Stimulated activated naive CD8-positive, alpha-beta T cell treated with anti-CD3 and anti-CD28 coated beads, Interleukin-15, Interleukin-2, amounts not matched to agents 100 U/mL and 50 U/mL, for 24 hours (primary cell): ENCODE measurements at regions not wholly inside any gene's neighbourhood (a gene's known extent, or its start where the extent isn't known, plus 50 kb on each side); places are given as distances from the start of the nearest gene placed in this dataset.

ENCODE experiments used
- ATAC-seq: fragments of 150-1000 bp; cut with Tn5 transposase; one replicate; pipeline ENCODE4 v1.10.0; 2021
- DNase-seq: peaks from one replicate; pipeline ENCODE4 v3.0.0; 2021

- no peak for DNase-seq
These were observed 752.5 kb upstream of the SGCG start for GRCh38 chr13:22428188-22428828.

DNA sequence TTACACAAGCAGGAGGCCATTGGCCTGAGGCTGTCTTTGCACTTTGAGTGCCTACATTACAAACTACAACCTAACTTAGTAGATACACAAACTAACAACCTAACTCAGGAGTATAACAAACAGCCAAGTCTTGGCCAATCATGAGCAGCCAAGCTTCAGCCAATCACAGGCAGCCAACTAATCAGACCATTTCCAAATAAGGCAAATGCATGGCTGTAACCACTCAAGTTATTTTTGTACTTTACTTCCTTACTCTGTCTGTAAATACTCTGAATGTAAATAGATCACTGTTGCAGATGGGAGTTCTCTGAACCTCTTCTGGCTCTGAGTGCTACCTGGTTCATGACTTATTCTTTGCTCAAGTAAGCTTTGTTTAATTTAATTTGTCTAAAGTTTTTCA is 748.1 kb upstream of the SGCG start:
- ATAC-seq: no peak
- DNase-seq: no peak

More at GRCh38 chr13:22428188-22428828, 752.5 kb upstream of the SGCG start:
- no peak for ATAC-seq

DNA sequence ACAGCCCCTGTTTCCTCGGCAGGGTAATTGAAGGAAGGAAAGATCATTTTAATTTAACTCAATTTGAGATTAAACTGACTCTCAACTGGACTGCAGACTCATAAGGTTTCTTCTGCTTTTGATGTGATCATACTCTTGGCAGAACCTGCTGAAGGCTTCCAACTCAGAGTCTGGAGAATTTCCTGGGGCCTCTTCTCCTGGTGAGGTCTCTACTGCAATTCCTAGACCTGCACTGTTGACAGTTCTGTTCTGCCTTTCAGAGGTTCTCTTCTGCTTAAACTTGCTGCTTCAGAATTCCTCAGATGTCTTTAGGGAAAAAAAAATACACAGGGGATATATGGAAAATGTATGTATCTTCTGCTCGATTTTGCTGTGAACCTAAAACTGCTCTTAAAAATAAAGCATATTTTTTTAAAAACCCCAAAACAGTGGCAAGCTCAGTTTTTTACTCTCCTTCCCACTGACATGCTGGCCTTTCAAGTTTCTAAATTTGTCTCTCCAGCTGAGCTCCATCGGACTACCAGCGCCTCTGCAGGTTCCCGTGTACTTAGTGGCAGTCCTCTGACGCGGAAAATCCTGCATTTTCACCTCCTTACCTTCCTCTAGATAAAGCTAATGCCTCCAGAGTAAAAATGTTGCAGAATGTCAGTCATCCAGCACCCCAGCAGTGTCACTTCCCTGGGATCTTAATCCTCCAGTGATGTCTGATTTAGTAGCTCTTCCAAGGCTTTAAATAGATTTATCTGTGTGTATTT is 733.5 kb upstream of the SGCG start:
- ATAC-seq (no peak), DNase-seq (no peak)

GRCh38 chr13:22449251-22449650 is 731.5 kb upstream of the SGCG start:
- no peak for ATAC-seq
- no peak for DNase-seq

DNA sequence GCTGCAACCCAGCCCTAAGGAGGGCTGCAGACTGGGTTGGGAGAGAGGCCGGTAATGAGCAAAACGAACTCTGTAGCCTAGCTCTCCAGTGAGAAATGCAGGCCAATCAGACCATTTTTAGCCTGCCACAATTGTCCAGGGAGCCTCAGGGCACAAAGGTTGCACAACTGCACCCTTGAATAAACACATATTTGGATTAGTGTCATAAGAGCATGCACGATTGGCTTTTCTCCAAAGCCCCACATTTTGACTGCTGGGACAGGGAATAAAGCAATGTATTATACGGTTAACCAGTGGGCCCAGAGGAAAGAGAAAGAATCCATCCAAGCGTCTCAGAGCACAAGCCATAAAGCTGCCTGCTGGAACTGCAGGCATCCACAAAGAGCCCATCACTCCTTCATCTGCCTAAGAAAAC is 729.4 kb upstream of the SGCG start:
- DNase-seq: no peak
- ATAC-seq: no peak

- DNase-seq: no peak
- no peak for ATAC-seq
These were observed 726.2 kb upstream of the SGCG start for GRCh38 chr13:22454586-22454985.

GRCh38 chr13:22455036-22455435 is 725.7 kb upstream of the SGCG start:
- DNase-seq (no peak), ATAC-seq (no peak)

DNA sequence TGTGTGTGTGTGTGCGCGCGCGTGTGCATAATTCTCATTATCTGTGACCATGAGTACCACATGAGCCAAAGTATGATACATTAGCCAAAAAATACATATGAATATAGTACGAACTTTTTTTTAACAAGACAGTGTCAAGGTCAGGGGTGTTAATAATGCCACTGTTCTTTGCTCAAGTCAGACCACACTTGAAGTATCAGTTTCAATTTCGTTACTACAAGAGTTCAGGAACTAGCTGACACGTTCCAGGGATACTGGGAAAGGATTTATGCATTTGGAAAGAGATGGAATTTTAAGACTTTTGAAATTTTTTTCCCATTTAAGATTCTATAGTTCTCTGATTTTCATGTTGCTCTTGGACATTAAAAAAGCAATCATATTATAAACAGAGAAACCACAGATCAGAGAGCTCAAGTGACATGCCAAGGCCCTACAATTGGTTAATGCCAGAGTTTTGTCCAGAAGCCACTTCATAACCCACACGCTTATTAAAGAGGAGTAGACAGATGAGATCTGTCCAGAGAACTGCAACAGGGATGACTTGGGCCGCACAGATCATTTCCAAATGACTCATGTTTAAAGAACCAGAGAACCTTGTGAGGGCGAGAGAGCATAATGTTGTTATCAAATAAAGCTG is 718.8 kb upstream of the SGCG start:
- ATAC-seq: no peak
- DNase-seq: no peak

GRCh38 chr13:22463089-22463488 is 717.7 kb upstream of the SGCG start:
- no peak for ATAC-seq
- no peak for DNase-seq

DNA sequence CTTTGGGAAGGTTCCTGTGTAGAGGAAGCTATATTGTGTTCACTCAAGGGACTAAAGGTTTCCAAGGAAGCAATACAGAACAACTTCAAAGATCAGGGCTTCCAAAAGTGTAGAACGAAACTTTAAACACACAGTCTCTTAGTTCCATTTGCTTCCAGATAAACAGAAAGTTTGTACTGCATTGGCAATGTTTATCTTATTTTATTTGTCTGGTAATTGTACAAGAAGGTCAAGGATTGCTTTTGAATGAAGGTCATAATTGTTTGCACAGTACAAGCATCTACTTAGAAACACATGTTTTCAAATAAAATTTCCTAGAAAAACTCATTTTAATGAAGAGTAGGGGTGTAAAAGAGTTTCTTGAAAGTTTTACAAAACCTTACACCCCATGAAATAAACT is 712.7 kb upstream of the SGCG start:
- no peak for DNase-seq
- ATAC-seq: no peak

DNA sequence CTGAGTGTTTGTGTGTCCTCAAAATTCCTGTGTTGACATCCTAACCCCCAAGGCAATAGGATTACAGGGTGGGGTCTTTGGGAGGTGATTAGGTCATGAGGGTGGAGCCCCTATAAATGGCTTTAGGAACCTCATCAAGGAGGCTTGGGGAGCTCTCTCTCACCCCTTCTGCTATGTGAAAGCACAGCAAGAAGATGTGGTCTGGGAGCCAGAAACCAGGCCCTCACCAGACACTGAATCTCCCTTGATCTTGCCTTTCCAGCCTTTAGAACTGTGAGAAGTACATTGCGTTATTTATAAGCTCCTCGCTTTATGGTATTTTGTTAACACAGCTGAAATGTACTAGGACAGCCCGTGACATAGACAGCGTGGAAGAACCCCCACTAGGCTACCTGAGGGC is 712.0 kb upstream of the SGCG start:
- ATAC-seq (no peak), DNase-seq (no peak)

DNA sequence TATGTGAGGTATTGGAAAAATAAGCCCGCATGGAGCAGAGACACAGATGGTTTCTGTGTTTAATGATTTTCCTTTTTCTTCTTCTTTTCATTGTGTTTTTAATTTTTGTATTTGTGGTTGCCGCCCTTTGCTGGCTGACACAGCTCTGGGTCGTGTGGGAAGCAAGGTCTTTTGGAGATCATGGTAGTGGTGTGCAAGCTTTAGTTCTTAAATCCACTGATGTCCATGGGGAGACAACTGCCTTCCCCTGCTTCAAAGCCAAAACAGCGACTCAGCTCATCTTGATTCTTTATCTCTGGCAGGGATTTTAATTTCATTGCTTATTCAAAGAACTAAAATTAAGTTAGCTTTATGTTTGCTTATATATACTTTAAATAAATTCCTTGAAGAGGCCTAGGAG is 711.3 kb upstream of the SGCG start:
- no peak for DNase-seq
- ATAC-seq: no peak

- DNase-seq: no peak
- ATAC-seq: no peak
These were observed 710.7 kb upstream of the SGCG start for GRCh38 chr13:22470075-22470474.

DNA sequence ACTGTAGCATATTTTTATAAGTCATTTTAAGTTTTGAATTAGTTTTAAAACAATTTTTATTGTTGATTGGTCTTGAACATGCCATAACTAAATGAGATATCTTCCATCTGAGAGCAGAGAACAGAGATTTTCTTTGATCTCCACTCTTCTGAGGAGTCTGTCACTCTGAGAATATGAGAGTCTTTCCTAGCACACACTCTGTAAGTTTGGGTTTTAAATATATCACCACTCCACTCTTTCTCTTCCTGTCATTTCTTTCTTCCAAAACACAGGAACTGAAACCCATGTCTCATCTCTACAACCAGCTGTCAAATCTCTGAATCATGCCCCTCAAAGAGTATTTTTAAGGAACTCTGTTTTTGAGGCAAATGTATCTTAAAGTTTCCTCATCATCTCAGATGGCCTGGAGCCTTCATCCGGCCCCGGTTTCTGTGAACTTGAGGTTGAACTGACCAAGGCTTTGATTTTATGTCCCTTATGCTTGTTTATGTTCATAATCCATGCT is 698.2 kb upstream of the SGCG start:
- DNase-seq: no peak
- no peak for ATAC-seq

GRCh38 chr13:22483276-22483675 is 697.5 kb upstream of the SGCG start:
- DNase-seq: no peak
- no peak for ATAC-seq

DNA sequence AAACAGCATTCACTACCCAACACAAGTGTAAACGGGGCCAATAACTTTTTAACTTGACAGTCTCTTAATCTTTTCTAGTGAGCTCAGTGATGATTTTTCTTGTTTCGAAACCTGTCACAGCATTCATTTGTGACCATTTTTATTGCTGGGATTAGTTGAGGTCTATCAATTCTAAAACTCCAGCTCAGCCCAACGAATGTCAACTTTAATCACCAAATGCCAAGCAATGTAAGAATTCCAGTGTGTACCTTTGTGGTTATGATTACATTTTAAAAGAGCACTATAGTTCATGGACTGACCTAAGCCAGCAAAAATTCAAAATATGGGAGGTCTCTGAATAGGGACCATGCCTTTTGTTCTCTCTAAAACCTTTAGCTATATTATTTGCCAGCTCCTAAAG is 694.3 kb upstream of the SGCG start:
- DNase-seq (no peak), ATAC-seq (no peak)

DNA sequence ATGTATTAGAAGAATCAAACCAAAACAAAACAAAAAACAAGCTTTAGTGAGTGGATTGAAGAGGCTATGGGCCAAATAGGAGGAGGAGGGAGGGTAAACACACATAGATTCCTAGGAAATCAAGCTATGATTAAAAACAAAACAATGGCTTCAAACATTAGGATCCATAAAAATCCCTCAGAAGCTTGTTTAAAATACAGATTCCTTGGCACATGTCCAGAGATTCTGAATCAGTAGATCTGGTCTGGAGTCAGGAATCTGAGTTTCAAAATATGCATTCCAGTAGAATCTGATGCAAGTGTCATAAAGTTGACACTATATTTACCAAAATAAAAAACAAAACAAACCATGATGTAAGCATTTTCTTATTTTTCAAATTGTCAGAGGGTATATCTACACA is 692.8 kb upstream of the SGCG start:
- no peak for DNase-seq

DNA sequence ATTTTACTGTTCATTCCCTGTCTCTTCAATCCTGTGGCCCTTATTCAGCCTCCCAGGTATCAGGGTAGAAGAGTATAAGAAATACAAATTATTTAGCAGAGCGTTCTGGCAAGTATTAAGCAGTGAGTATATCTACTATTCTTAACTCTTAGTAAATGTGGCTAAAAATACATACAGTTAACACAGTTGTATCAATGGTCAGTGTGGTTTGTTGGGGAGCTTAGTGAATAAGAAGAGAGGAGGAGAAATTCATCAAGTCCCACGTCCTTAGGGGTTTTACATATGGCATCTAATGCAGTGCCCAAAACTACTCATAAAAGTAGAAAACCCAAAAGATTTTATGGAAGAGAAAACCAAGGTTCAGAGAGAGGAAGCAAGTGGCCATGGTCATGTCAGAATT is 691.0 kb upstream of the SGCG start:
- no peak for ATAC-seq
- no peak for DNase-seq

More for the DNA sequence above, 692.8 kb upstream of the SGCG start:
- no peak for ATAC-seq

- no peak for DNase-seq
- no peak for ATAC-seq
These were observed 685.0 kb upstream of the SGCG start for GRCh38 chr13:22495819-22496218.

GRCh38 chr13:22496803-22497508 is 683.8 kb upstream of the SGCG start:
- ATAC-seq: no peak

GRCh38 chr13:22497991-22498780 is 682.6 kb upstream of the SGCG start:
- DNase-seq (no peak), ATAC-seq (no peak)

More at GRCh38 chr13:22496803-22497508, 683.8 kb upstream of the SGCG start:
- DNase-seq: no peak

DNA sequence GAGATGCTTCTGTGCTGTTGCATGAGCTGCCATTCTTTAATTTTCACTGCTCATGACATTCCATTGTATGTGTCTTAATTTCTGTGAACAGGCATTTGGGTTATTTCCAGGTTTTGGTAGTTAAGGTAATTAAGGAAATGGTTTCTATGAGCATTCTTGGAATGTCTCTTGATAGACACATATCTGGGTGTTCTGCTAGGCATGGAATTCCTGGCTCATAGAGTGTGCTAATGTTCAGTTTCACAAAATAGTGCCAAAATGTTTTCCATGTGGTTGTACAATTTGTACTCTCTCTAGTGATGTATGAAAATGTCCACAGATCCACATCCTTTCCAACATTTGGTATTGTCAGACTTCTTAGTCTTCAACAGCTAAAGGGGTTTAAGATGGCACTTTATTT is 680.9 kb upstream of the SGCG start:
- no peak for DNase-seq
- no peak for ATAC-seq
